Esophagus squamous epithelium (tissue), 4 donors: ENCODE measurements at regions not wholly inside any gene's neighbourhood (a gene's known extent, or its start where the extent isn't known, plus 50 kb on each side); places are given as distances from the start of the nearest gene placed in this dataset.

ENCODE experiments used
- CTCF ChIP-seq, 6 experiments: fragments of 450-650 bp in 4 of 6; fragments of 200-600 bp in 2 of 6; sonication (generic) in 2 of 6; IDR thresholded peaks; one replicate each; pipeline ENCODE4 v1.5.1; 2016 to 2019; ENCODE audit warnings: antibody characterized with exemption in 6 of 6, mild to moderate bottlenecking in 4 of 6, moderate library complexity in 4 of 6
- POLR2A ChIP-seq, 4 donors: fragments of 450-650 bp; IDR thresholded peaks; one replicate each; pipeline ENCODE4 v1.6.1; 2017; ENCODE audit warnings: antibody characterized with exemption in 4 of 4, mild to moderate bottlenecking in 4 of 4, moderate library complexity in 3 of 4

GRCh38 chr16:73793871-73794437 lies 502.7 kb upstream of the PSMD7 start:
- TF ChIP-seq CTCF (IDR thresholded peaks at IDR 0.05) (no peak), POLR2A (IDR thresholded peaks at IDR 0.05) (no peak)
